GM23338 (cell line): ENCODE measurements at regions not wholly inside any gene's neighbourhood (a gene's known extent, or its start where the extent isn't known, plus 50 kb on each side); places are given as distances from the start of the nearest gene placed in this dataset.

Experiments
- ATAC-seq: fragments of 200-7000 bp; cut with Tn5 transposase; 3 replicates; pipeline ENCODE4 v1.9.1; 2020
- DNase-seq: peaks from one replicate; pipeline ENCODE4 v3.0.0-alpha.2; 2015; ENCODE audit warnings: low spot score
- H2AFZ ChIP-seq: fragments of 200-600 bp; sonication (generic); 2 replicates; pipeline ENCODE4 v1.8.0; 2016; ENCODE audit warnings: antibody characterized with exemption, mild to moderate bottlenecking, moderate library complexity
- H3F3A ChIP-seq: fragments of 200-600 bp; sonication (generic); replicated peaks from 2 replicates; pipeline ENCODE4 v1.8.0; 2017; ENCODE audit warnings: antibody characterized with exemption, mixed run types, low read depth
- H3K27ac ChIP-seq: fragments of 200-600 bp; sonication (generic); 2 replicates; pipeline ENCODE4 v1.6.1; 2016; ENCODE audit warnings: low read depth
- H3K27me3 ChIP-seq: fragments of 200-600 bp; sonication (generic); 2 replicates; pipeline ENCODE4 v1.8.0; 2016; ENCODE audit warnings: mild to moderate bottlenecking, mixed run types, moderate library complexity; ENCODE audit not compliant: insufficient read depth
- H3K36me3 ChIP-seq: fragments of 200-600 bp; sonication (generic); 2 replicates; pipeline ENCODE4 v1.8.0; 2016; ENCODE audit warnings: mild to moderate bottlenecking; ENCODE audit not compliant: insufficient read depth
- H3K4me1 ChIP-seq: fragments of 200-600 bp; sonication (generic); 2 replicates; pipeline ENCODE4 v1.8.0; 2016; ENCODE audit warnings: mild to moderate bottlenecking, moderate library complexity; ENCODE audit not compliant: insufficient read depth
- H3K4me2 ChIP-seq: fragments of 200-600 bp; sonication (generic); 2 replicates; pipeline ENCODE4 v1.7.1; 2017; ENCODE audit warnings: mixed run types
- H3K4me3 ChIP-seq: fragments of 200-600 bp; sonication (generic); 2 replicates; pipeline ENCODE4 v1.6.1; 2016; ENCODE audit warnings: mixed run types
- H3K79me2 ChIP-seq: fragments of 200-600 bp; sonication (generic); replicated peaks from 2 replicates; pipeline ENCODE4 v1.8.0; 2017; ENCODE audit warnings: mild to moderate bottlenecking; ENCODE audit not compliant: insufficient read depth
- H3K9me2 ChIP-seq: fragments of 200-600 bp; sonication (generic); 2 replicates; pipeline ENCODE4 v1.8.0; 2017; ENCODE audit not compliant: insufficient read depth
- H4K20me1 ChIP-seq: fragments of 200-600 bp; sonication (generic); replicated peaks from 2 replicates; pipeline ENCODE4 v1.8.0; 2017; ENCODE audit warnings: mild to moderate bottlenecking; ENCODE audit not compliant: insufficient read depth
- H3K27ac Mint-ChIP-seq: 2 replicates; pipeline ENCODE4 v1.8.0; 2020; ENCODE audit warnings: inconsistent platforms, mild to moderate bottlenecking, moderate library complexity, mixed read lengths
- H3K27me3 Mint-ChIP-seq: 3 replicates; pipeline ENCODE4 v1.8.0; 2022; ENCODE audit warnings: low read depth, mild to moderate bottlenecking, moderate library complexity, mixed read lengths, inconsistent platforms; ENCODE audit not compliant: insufficient read depth, poor library complexity
- H3K36me3 Mint-ChIP-seq: 3 replicates; pipeline ENCODE4 v1.8.0; 2021; ENCODE audit warnings: low read depth, mild to moderate bottlenecking, inconsistent platforms, moderate library complexity, mixed read lengths
- H3K4me1 Mint-ChIP-seq: 3 replicates; pipeline ENCODE4 v1.8.0; 2020; ENCODE audit warnings: mild to moderate bottlenecking, inconsistent platforms, mixed read lengths
- H3K4me3 Mint-ChIP-seq: 3 replicates; pipeline ENCODE4 v1.8.0; 2021; ENCODE audit warnings: moderate library complexity, mild to moderate bottlenecking, inconsistent platforms, mixed read lengths
- H3K9me3 Mint-ChIP-seq: 3 replicates; pipeline ENCODE4 v1.8.0; 2020; ENCODE audit warnings: moderate library complexity, mild to moderate bottlenecking, inconsistent platforms, mixed read lengths
- CREB1 ChIP-seq: fragments of 250-450 bp; sonication (Bioruptor Pico); IDR thresholded peaks from 2 replicates; pipeline ENCODE4 v1.5.0; 2020; ENCODE audit warnings: low read depth, mild to moderate bottlenecking, moderate library complexity
- EZH2 ChIP-seq: fragments of 200-600 bp; sonication (generic); IDR thresholded peaks from one replicate; pipeline ENCODE4 v1.8.0; 2017; ENCODE audit warnings: antibody characterized with exemption, mild to moderate bottlenecking, low read depth; ENCODE audit not compliant: unreplicated experiment
- EZH2phosphoT487 ChIP-seq: fragments of 200-600 bp; sonication (generic); IDR thresholded peaks from one replicate; pipeline ENCODE4 v1.8.1; 2018; ENCODE audit warnings: antibody characterized with exemption; ENCODE audit not compliant: unreplicated experiment
- STAT1 ChIP-seq: IDR thresholded peaks from one replicate; pipeline ENCODE4 v1.6.1; 2016; ENCODE audit warnings: antibody characterized with exemption; ENCODE audit not compliant: unreplicated experiment
- ZNF114 ChIP-seq: fragments of 250-450 bp; sonication (Bioruptor Pico); IDR thresholded peaks from 2 replicates; pipeline ENCODE4 v1.5.0; 2020; ENCODE audit warnings: mild to moderate bottlenecking, moderate library complexity
- TF ChIP-seq, protein P1 (sequence below), 2 experiments: fragments of 200-600 bp in 1 of 2; sonication (generic) in 1 of 2; conservative IDR thresholded peaks; 2 replicates each; pipeline versions ENCODE4 v1.5.1 to v1.6.1; 2016 to 2017; ENCODE audit warnings: antibody characterized with exemption in 2 of 2, low read depth in 2 of 2, mild to moderate bottlenecking in 2 of 2, moderate library complexity in 1 of 2
- TF ChIP-seq, protein P2 (sequence below): fragments of 250-450 bp; sonication (Bioruptor Pico); IDR thresholded peaks from 2 replicates; pipeline ENCODE4 v1.5.0; 2020; ENCODE audit warnings: mild to moderate bottlenecking, moderate library complexity

DNA sequence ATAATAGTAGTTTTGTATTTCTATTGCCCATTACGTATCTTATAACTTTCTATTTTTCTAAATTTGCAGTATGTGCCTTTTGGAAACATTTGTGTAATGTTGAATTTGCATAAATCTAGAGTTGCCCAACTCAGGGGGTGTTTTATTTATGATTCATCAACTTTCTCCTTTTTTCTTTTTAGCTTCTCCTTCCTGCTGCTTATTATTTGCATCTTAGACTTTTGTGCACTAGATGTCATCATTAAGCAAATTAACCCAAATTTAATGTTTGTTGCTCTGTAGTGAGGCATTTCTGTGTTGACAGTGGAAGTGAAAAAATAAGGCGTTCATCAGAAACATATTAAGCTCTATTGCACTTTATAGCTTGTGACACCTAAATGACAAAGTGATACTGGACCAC is 56.2 kb upstream of the ZBED5 start:
- TF ChIP-seq EZH2: no peak
- TF ChIP-seq ZNF114 (CRISPR knock-in tag): no peak
- TF ChIP-seq STAT1: no peak
- TF ChIP-seq CREB1: no peak
- TF ChIP-seq, protein P1, sequence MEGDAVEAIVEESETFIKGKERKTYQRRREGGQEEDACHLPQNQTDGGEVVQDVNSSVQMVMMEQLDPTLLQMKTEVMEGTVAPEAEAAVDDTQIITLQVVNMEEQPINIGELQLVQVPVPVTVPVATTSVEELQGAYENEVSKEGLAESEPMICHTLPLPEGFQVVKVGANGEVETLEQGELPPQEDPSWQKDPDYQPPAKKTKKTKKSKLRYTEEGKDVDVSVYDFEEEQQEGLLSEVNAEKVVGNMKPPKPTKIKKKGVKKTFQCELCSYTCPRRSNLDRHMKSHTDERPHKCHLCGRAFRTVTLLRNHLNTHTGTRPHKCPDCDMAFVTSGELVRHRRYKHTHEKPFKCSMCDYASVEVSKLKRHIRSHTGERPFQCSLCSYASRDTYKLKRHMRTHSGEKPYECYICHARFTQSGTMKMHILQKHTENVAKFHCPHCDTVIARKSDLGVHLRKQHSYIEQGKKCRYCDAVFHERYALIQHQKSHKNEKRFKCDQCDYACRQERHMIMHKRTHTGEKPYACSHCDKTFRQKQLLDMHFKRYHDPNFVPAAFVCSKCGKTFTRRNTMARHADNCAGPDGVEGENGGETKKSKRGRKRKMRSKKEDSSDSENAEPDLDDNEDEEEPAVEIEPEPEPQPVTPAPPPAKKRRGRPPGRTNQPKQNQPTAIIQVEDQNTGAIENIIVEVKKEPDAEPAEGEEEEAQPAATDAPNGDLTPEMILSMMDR (conservative IDR thresholded peaks at IDR 0.05; ENCODE audit: low read depth in 2 of 2): no peak
- TF ChIP-seq, protein P2, sequence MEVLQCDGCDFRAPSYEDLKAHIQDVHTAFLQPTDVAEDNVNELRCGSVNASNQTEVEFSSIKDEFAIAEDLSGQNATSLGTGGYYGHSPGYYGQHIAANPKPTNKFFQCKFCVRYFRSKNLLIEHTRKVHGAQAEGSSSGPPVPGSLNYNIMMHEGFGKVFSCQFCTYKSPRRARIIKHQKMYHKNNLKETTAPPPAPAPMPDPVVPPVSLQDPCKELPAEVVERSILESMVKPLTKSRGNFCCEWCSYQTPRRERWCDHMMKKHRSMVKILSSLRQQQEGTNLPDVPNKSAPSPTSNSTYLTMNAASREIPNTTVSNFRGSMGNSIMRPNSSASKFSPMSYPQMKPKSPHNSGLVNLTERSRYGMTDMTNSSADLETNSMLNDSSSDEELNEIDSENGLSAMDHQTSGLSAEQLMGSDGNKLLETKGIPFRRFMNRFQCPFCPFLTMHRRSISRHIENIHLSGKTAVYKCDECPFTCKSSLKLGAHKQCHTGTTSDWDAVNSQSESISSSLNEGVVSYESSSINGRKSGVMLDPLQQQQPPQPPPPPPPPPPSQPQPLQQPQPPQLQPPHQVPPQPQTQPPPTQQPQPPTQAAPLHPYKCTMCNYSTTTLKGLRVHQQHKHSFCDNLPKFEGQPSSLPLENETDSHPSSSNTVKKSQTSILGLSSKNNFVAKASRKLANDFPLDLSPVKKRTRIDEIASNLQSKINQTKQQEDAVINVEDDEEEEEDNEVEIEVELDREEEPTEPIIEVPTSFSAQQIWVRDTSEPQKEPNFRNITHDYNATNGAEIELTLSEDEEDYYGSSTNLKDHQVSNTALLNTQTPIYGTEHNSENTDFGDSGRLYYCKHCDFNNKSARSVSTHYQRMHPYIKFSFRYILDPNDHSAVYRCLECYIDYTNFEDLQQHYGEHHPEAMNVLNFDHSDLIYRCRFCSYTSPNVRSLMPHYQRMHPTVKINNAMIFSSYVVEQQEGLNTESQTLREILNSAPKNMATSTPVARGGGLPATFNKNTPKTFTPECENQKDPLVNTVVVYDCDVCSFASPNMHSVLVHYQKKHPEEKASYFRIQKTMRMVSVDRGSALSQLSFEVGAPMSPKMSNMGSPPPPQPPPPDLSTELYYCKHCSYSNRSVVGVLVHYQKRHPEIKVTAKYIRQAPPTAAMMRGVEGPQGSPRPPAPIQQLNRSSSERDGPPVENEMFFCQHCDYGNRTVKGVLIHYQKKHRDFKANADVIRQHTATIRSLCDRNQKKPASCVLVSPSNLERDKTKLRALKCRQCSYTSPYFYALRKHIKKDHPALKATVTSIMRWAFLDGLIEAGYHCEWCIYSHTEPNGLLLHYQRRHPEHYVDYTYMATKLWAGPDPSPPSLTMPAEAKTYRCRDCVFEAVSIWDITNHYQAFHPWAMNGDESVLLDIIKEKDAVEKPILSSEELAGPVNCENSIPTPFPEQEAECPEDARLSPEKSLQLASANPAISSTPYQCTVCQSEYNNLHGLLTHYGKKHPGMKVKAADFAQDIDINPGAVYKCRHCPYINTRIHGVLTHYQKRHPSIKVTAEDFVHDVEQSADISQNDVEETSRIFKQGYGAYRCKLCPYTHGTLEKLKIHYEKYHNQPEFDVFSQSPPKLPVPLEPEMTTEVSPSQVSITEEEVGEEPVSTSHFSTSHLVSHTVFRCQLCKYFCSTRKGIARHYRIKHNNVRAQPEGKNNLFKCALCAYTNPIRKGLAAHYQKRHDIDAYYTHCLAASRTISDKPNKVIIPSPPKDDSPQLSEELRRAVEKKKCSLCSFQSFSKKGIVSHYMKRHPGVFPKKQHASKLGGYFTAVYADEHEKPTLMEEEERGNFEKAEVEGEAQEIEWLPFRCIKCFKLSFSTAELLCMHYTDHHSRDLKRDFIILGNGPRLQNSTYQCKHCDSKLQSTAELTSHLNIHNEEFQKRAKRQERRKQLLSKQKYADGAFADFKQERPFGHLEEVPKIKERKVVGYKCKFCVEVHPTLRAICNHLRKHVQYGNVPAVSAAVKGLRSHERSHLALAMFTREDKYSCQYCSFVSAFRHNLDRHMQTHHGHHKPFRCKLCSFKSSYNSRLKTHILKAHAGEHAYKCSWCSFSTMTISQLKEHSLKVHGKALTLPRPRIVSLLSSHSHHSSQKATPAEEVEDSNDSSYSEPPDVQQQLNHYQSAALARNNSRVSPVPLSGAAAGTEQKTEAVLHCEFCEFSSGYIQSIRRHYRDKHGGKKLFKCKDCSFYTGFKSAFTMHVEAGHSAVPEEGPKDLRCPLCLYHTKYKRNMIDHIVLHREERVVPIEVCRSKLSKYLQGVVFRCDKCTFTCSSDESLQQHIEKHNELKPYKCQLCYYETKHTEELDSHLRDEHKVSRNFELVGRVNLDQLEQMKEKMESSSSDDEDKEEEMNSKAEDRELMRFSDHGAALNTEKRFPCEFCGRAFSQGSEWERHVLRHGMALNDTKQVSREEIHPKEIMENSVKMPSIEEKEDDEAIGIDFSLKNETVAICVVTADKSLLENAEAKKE: no peak
- no peak for TF ChIP-seq EZH2phosphoT487
- ATAC-seq: no peak

More for the DNA sequence above, 56.2 kb upstream of the ZBED5 start:
- H3K9me3 Mint-ChIP-seq: peaks cover 26% of the 10 kb centered on the region
- H3K4me3 Mint-ChIP-seq: no peak overlapping the region
- no peaks in the 10 kb centered on the region for H3K27me3 ChIP-seq
- H3F3A ChIP-seq: no peaks in the 10 kb centered on the region
- H3K27ac Mint-ChIP-seq: no peak overlapping the region
- H3K36me3 Mint-ChIP-seq: peaks cover 14% of the 10 kb centered on the region; the same call in 2 of the 3 replicates
- H2AFZ ChIP-seq: no peak overlapping the region
- H3K79me2 ChIP-seq: no peaks in the 10 kb centered on the region
- no peaks in the 10 kb centered on the region for H3K36me3 ChIP-seq
- H3K4me3 ChIP-seq: no peak overlapping the region
- H3K27ac ChIP-seq: no peak overlapping the region
- no peak overlapping the region for H3K4me2 ChIP-seq
- no peak for DNase-seq
- no peaks in the 10 kb centered on the region; the same call in none of the 2 replicates for H3K9me2 ChIP-seq
- no peaks in the 10 kb centered on the region for H4K20me1 ChIP-seq
- H3K4me1 ChIP-seq: peaks cover 19% of the 10 kb centered on the region
- peaks cover 15% of the 10 kb centered on the region for H3K4me1 Mint-ChIP-seq
- H3K27me3 Mint-ChIP-seq: no peaks in the 10 kb centered on the region
